ENCODE measurements at regions not wholly inside any gene's neighbourhood (a gene's known extent, or its start where the extent isn't known, plus 50 kb on each side); places are given as distances from the start of the nearest gene placed in this dataset.

- no peak for TF ChIP-seq SUZ12 (IDR thresholded peaks at IDR 0.05; ENCODE audit: extremely low read depth, insufficient read depth, insufficient read length)
- no peak for TF ChIP-seq ZNF274 (IDR thresholded peaks at IDR 0.05; ENCODE audit: low read depth, low read length)
- TF ChIP-seq YY1 (IDR thresholded peaks at IDR 0.05; ENCODE audit: insufficient read depth, insufficient read length) = no peak
Observed at GRCh38 chr12:46674129-46674528, 151.7 kb downstream of the SLC38A4 start.

Measured in NT2/D1 (cell line).